Left lung (tissue), 4 donors: ENCODE measurements at regions not wholly inside any gene's neighbourhood (a gene's known extent, or its start where the extent isn't known, plus 50 kb on each side); places are given as distances from the start of the nearest gene placed in this dataset.
"Not testable (repeated sequence)": the region's sequence is repeated elsewhere in the genome, so short reads cannot be mapped to it uniquely, and the experiment has no call there.

Experiments
- ATAC-seq: fragments of 200-7000 bp; cut with Tn5 transposase; one replicate; pipeline ENCODE4 v1.9.1; 2020; ENCODE audit warnings: moderate library complexity
- DNase-seq, 4 donors: peaks; one replicate each; pipeline ENCODE4 v3.0.0-alpha.2; 2013 to 2020
- H3K27ac ChIP-seq, 2 donors: fragments of 200-600 bp; sonication (generic) in 1 of 2; one replicate each; pipeline versions ENCODE4 v1.5.0 to v1.8.0; 2020 to 2021
- H3K27me3 ChIP-seq, 2 donors: fragments of 200-600 bp; sonication (generic) in 1 of 2; one replicate each; pipeline versions ENCODE4 v1.5.0 to v1.8.0; 2020 to 2021
- H3K36me3 ChIP-seq, 2 donors: fragments of 200-600 bp; sonication (generic) in 1 of 2; one replicate each; pipeline versions ENCODE4 v1.5.0 to v1.8.0; 2020 to 2021
- H3K4me1 ChIP-seq, 2 donors: fragments of 200-600 bp; one replicate each; pipeline ENCODE4 v1.8.0; 2021
- H3K4me3 ChIP-seq, 2 donors: fragments of 200-600 bp; sonication (generic) in 1 of 2; one replicate each; pipeline versions ENCODE4 v1.5.0 to v1.8.0; 2020 to 2021; ENCODE audit warnings: mild to moderate bottlenecking in 1 of 2
- H3K9me3 ChIP-seq, 2 donors: fragments of 200-600 bp; sonication (generic) in 1 of 2; one replicate each; pipeline versions ENCODE4 v1.5.0 to v1.8.0; 2020 to 2021
- intact Hi-C, 2 donors: fragments of 100-400 bp; cut with DNase I; formaldehyde crosslinking; loops; one replicate each; pipeline versions ENCODE4 v1.11.2 to v1.14.2; 2022
- TF ChIP-seq, protein P1 (sequence below), 2 donors: fragments of 200-600 bp; sonication (generic) in 1 of 2; IDR thresholded peaks; one replicate each; pipeline versions ENCODE4 v1.5.0 to v1.8.0; 2021; ENCODE audit warnings: antibody characterized with exemption in 2 of 2
- donor health status: DM: no; HTN: yes; CAD: no.
- donor health status: DM: no; HTN: no; CAD: no.

- no peak overlapping the region for H3K27ac ChIP-seq
- H3K36me3 ChIP-seq = no peaks in the 10 kb centered on the region
- intact Hi-C loops = no loop called here
- DNase-seq = no peak
- H3K4me1 ChIP-seq = no peaks in the 10 kb centered on the region
- H3K27me3 ChIP-seq = no peaks in the 10 kb centered on the region
- no peak overlapping the region for H3K4me3 ChIP-seq
- ATAC-seq = no peak
- H3K9me3 ChIP-seq = peaks cover 0 to 18% of the 10 kb centered on the region in 2 donors
- TF ChIP-seq, protein P1, sequence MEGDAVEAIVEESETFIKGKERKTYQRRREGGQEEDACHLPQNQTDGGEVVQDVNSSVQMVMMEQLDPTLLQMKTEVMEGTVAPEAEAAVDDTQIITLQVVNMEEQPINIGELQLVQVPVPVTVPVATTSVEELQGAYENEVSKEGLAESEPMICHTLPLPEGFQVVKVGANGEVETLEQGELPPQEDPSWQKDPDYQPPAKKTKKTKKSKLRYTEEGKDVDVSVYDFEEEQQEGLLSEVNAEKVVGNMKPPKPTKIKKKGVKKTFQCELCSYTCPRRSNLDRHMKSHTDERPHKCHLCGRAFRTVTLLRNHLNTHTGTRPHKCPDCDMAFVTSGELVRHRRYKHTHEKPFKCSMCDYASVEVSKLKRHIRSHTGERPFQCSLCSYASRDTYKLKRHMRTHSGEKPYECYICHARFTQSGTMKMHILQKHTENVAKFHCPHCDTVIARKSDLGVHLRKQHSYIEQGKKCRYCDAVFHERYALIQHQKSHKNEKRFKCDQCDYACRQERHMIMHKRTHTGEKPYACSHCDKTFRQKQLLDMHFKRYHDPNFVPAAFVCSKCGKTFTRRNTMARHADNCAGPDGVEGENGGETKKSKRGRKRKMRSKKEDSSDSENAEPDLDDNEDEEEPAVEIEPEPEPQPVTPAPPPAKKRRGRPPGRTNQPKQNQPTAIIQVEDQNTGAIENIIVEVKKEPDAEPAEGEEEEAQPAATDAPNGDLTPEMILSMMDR (IDR thresholded peaks at IDR 0.05) = no peak
These were observed 796.9 kb downstream of the SLITRK1 start for GRCh38 chr13:83085186-83085900.

GRCh38 chr13:83077499-83077898, 804.8 kb downstream of the SLITRK1 start:
- no peaks in the 10 kb centered on the region for H3K36me3 ChIP-seq
- intact Hi-C loops = no loop called here
- DNase-seq = no peak
- no peak for ATAC-seq
- H3K27ac ChIP-seq = no peak overlapping the region
- TF ChIP-seq, protein P1 (IDR thresholded peaks at IDR 0.05) = no peak
- no peaks in the 10 kb centered on the region for H3K4me1 ChIP-seq
- no peak overlapping the region for H3K4me3 ChIP-seq
- peaks cover 0 to 11% of the 10 kb centered on the region in 2 donors for H3K9me3 ChIP-seq
- H3K27me3 ChIP-seq = no peaks in the 10 kb centered on the region

GRCh38 chr13:83073930-83074329, 808.3 kb downstream of the SLITRK1 start:
- not testable (repeated sequence) for H3K4me1 ChIP-seq

DNA sequence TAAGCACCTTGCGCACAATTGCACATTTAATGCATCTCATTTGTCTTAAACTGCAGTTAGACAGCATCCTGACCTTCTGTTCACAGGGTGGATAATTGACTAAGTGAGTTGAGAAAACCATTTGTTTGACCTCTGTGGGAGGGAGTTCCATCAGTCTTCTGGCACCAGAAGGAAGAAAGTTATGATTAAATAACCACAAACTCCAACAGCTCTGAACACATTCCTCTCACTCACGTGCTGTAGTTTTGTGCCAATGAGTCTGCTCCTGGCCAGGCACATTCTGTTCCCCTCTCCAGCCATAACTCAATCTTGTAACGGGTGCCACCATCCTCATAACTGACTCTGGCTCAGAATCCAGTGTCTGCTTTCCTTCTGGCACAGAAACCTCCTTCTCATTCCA, 817.2 kb downstream of the SLITRK1 start:
- peak; percentile 51 for ATAC-seq

More at GRCh38 chr13:83073930-83074329, 808.3 kb downstream of the SLITRK1 start:
- H3K4me3 ChIP-seq, intact Hi-C loops, DNase-seq, ATAC-seq, H3K36me3 ChIP-seq, H3K27me3 ChIP-seq, H3K27ac ChIP-seq: not testable (repeated sequence)
- peaks cover 0 to 13% of the 10 kb centered on the region in 2 donors for H3K9me3 ChIP-seq

GRCh38 chr13:83057119-83057518, 825.2 kb downstream of the SLITRK1 start:
- Histone ChIP-seq H3K27ac (no peak overlapping the region), H3K27me3 (no peaks in the 10 kb centered on the region), H3K36me3 (no peaks in the 10 kb centered on the region), H3K4me3 (no peak overlapping the region), H3K9me3 (no peaks in the 10 kb centered on the region), H3K4me1 (no peaks in the 10 kb centered on the region)
- TF ChIP-seq, protein P1 (IDR thresholded peaks at IDR 0.05) = no peak
- intact Hi-C loops = no loop called here
- ATAC-seq (no peak), DNase-seq (no peak)

More for the DNA sequence above, 817.2 kb downstream of the SLITRK1 start:
- DNase-seq = peak in 3 of 4 donors; percentile 4 to 32 (median 11)
- TF ChIP-seq, protein P1 (IDR thresholded peaks at IDR 0.05) = no peak
- intact Hi-C loops = no loop called here
- H3K36me3 ChIP-seq = no peaks in the 10 kb centered on the region
- no peak overlapping the region for H3K27ac ChIP-seq
- H3K9me3 ChIP-seq = no peaks in the 10 kb centered on the region
- H3K4me1 ChIP-seq = no peaks in the 10 kb centered on the region
- H3K4me3 ChIP-seq = no peak overlapping the region
- H3K27me3 ChIP-seq = no peaks in the 10 kb centered on the region

DNA sequence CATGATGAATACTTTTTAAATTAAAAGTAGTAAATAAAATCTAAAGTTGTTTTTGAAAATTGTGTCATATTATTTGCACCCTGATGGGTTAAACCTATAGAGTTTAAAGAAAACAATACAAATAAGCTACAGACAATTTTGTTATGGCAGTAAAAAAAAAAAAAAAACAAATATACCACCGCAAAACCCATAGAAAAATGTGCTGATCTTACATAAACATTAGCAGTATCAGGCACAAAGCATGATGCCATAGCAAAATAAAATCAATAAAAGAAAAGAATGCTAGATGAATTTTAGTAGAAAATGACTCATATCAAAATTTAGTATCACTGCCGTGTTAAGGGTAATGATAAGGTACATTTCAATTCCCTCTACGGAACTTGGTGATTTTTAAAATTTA, 826.0 kb downstream of the SLITRK1 start:
- ATAC-seq = no peak
- Histone ChIP-seq H3K4me1 (no peaks in the 10 kb centered on the region), H3K36me3 (no peaks in the 10 kb centered on the region), H3K27ac (no peak overlapping the region), H3K27me3 (no peaks in the 10 kb centered on the region), H3K4me3 (no peak overlapping the region), H3K9me3 (no peaks in the 10 kb centered on the region)
- no peak for DNase-seq
- TF ChIP-seq, protein P1 (IDR thresholded peaks at IDR 0.05) = no peak
- intact Hi-C loops = no loop called here
